Left ventricle myocardium inferior (tissue), 1 donor: ENCODE measurements at regions not wholly inside any gene's neighbourhood (a gene's known extent, or its start where the extent isn't known, plus 50 kb on each side); places are given as distances from the start of the nearest gene placed in this dataset.

Experiments
- DNase-seq: peaks from one replicate; pipeline ENCODE4 v3.0.0-alpha.2; 2020
- H3K27ac ChIP-seq: fragments of 200-600 bp; replicated peaks from 2 replicates; pipeline ENCODE4 v1.8.0; 2021
- H3K27me3 ChIP-seq: fragments of 200-600 bp; 2 replicates; pipeline ENCODE4 v1.8.0; 2021; ENCODE audit warnings: low read depth
- H3K36me3 ChIP-seq: fragments of 200-600 bp; 2 replicates; pipeline ENCODE4 v1.8.0; 2021
- H3K4me1 ChIP-seq: fragments of 200-600 bp; 2 replicates; pipeline ENCODE4 v1.8.0; 2021
- H3K4me3 ChIP-seq: fragments of 200-600 bp; 2 replicates; pipeline ENCODE4 v1.8.0; 2021; ENCODE audit warnings: mild to moderate bottlenecking, moderate library complexity
- H3K9me3 ChIP-seq: fragments of 200-600 bp; replicated peaks from 2 replicates; pipeline ENCODE4 v1.8.0; 2021
- intact Hi-C: fragments of 100-400 bp; cut with micrococcal nuclease; formaldehyde crosslinking; loops from one replicate; pipeline ENCODE4 v1.11.0; 2022
- TF ChIP-seq, protein P1 (sequence below): fragments of 200-600 bp; IDR thresholded peaks from 2 replicates; pipeline ENCODE4 v1.8.0; 2021; ENCODE audit warnings: antibody characterized with exemption, mild to moderate bottlenecking, borderline replicate concordance
- donor health status: DM: no; HTN: yes; CAD: no; lungs with severe emphysema.

DNA sequence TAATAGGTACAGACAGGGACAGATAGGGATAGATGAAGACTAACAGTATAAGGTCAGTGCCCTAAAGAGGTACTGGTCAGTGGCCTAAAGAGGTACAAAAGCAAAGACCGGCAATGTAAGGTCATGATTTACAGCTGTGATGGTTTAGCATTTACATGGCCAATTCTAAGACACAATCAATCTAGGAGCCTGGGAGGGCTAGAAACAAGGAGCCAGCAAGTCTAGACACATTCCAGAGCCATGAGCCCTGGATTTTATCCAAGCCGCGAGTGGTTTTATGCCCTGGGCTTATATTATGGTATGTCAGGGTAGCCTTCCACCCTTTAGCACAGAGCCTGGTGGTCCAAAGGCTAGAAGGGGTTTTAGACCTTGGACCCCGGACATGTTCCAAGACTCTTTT lies 124.2 kb downstream of the CBLN2 start:
- Histone ChIP-seq H3K4me1 (no peaks in the 10 kb centered on the region), H3K9me3 (peaks cover 32% of the 10 kb centered on the region), H3K4me3 (no peak overlapping the region), H3K36me3 (no peaks in the 10 kb centered on the region), H3K27me3 (no peaks in the 10 kb centered on the region), H3K27ac (no peak overlapping the region)
- DNase-seq, result no peak
- TF ChIP-seq, protein P1, sequence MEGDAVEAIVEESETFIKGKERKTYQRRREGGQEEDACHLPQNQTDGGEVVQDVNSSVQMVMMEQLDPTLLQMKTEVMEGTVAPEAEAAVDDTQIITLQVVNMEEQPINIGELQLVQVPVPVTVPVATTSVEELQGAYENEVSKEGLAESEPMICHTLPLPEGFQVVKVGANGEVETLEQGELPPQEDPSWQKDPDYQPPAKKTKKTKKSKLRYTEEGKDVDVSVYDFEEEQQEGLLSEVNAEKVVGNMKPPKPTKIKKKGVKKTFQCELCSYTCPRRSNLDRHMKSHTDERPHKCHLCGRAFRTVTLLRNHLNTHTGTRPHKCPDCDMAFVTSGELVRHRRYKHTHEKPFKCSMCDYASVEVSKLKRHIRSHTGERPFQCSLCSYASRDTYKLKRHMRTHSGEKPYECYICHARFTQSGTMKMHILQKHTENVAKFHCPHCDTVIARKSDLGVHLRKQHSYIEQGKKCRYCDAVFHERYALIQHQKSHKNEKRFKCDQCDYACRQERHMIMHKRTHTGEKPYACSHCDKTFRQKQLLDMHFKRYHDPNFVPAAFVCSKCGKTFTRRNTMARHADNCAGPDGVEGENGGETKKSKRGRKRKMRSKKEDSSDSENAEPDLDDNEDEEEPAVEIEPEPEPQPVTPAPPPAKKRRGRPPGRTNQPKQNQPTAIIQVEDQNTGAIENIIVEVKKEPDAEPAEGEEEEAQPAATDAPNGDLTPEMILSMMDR, result no peak
- intact Hi-C loops, result no loop called here

DNA sequence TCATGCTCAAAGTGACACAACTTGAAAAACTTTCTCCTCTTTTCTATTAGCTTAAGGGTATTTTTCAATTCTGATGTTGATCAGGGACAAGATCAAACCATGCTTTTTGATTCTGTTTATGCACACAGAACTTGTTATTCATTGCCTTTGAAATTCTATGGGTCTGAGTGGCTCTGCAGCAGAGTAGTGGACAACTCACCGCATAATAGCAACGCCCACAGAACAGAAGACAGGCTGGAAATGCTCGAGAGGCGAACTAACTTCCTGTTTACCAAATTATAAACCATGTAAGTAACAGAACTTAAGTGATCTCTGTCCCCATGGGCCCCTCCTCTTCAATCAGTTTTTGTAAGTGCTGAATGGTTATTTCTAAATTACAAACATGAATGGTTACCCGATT lies 131.2 kb downstream of the CBLN2 start:
- no peak overlapping the region for H3K27ac ChIP-seq
- H3K4me3 ChIP-seq, result no peak overlapping the region
- H3K4me1 ChIP-seq, result no peaks in the 10 kb centered on the region
- TF ChIP-seq, protein P1, result no peak
- no peaks in the 10 kb centered on the region for H3K27me3 ChIP-seq
- no peaks in the 10 kb centered on the region for H3K36me3 ChIP-seq
- H3K9me3 ChIP-seq, result peaks cover 23% of the 10 kb centered on the region
- DNase-seq, result no peak
- intact Hi-C loops, result no loop called here

DNA sequence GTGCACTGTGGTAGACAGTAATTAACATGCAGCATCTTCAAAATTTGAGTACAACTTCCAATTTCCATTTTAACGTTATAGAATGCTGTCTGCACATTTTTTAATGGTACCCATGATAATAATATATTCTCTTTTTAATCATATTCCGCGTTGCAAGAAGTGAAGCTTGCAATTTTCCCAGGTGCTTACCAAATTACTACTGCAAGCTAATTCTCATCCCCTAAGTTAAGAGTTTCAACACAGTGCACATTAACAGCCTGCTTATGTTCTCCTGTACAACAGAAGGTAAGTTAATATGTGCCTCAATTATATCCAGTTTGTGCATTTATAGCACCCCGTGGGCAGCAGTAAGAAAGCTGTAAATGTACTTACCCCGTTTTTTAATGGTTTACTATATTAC lies 132.9 kb downstream of the CBLN2 start:
- TF ChIP-seq, protein P1, result no peak
- no peaks in the 10 kb centered on the region for H3K27me3 ChIP-seq
- intact Hi-C loops, result no loop called here
- no peaks in the 10 kb centered on the region for H3K4me1 ChIP-seq
- no peak for DNase-seq
- H3K4me3 ChIP-seq, result no peak overlapping the region
- H3K9me3 ChIP-seq, result peaks cover 31% of the 10 kb centered on the region
- H3K36me3 ChIP-seq, result no peaks in the 10 kb centered on the region
- no peak overlapping the region for H3K27ac ChIP-seq

DNA sequence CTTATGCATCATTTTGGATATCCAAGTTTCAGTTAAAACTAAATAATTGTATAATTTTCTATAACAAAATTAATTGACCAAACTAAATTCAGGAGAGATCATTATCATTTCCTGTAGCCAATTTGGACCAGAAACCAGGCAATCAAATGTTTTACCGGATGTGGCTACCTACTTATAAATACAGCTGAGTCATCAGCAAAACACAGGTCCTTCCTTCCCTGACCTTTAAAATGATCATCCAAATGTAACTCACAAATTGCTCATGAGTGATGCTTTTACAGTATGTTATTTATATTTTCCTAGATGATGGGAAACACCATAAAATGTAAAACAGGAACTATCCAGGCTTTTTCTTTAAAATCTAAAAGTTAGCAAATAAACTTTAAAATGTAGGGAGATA lies 133.7 kb downstream of the CBLN2 start:
- intact Hi-C loops, result no loop called here
- DNase-seq, result no peak
- Histone ChIP-seq H3K27me3 (no peaks in the 10 kb centered on the region), H3K4me1 (no peaks in the 10 kb centered on the region), H3K27ac (no peak overlapping the region), H3K4me3 (no peak overlapping the region), H3K36me3 (no peaks in the 10 kb centered on the region), H3K9me3 (peaks cover 22% of the 10 kb centered on the region)
- TF ChIP-seq, protein P1, result no peak

DNA sequence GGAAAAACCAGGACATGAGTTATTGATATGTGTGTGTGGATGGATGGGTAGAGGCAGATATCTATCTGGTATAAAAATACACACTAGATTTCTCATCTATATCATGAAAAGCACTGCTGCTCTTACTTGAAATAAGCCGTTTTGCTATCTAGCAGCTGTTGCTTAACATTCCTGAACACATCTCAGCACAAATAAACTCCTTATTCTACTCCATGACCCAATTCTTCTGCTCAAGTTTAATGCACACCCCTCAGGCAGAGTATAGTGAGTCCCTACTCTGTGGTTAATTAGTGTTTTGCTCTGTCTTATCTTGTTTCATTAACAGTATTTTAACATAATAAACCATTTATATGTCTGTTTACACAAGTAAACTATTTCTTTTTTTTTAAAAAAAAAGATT lies 134.2 kb downstream of the CBLN2 start:
- no peaks in the 10 kb centered on the region for H3K36me3 ChIP-seq
- H3K4me1 ChIP-seq, result no peaks in the 10 kb centered on the region
- DNase-seq, result no peak
- intact Hi-C loops, result no loop called here
- TF ChIP-seq, protein P1, result no peak
- H3K4me3 ChIP-seq, result no peak overlapping the region
- no peak overlapping the region for H3K27ac ChIP-seq
- no peaks in the 10 kb centered on the region for H3K27me3 ChIP-seq
- H3K9me3 ChIP-seq, result peaks cover 21% of the 10 kb centered on the region

DNA sequence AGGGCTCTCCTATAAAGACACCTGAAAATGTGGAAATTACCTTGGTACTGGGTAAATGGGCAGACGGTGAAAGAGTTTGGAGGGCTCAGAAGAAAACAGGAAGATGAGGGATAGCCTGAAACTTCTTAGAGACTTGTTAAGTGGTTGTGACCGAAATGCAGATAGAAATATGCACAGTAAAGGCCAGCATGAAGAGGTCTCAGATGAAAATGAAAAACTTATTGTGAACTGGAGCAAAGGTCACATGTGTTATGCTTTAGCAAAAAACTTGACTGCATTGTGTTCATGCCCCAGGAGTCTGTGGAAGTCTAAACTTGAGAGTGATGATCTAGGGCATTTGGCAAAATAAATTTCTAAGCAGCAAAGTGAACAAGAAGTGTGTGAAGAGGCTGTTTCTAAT lies 137.1 kb downstream of the CBLN2 start:
- no peak for DNase-seq
- Histone ChIP-seq H3K4me1 (no peaks in the 10 kb centered on the region), H3K9me3 (peaks cover 40% of the 10 kb centered on the region), H3K36me3 (no peaks in the 10 kb centered on the region), H3K4me3 (no peak overlapping the region), H3K27me3 (no peaks in the 10 kb centered on the region), H3K27ac (no peak overlapping the region)
- intact Hi-C loops, result no loop called here
- TF ChIP-seq, protein P1, result no peak
